ENCODE measurements at regions not wholly inside any gene's neighbourhood (a gene's known extent, or its start where the extent isn't known, plus 50 kb on each side); places are given as distances from the start of the nearest gene placed in this dataset.
A peak's percentile ranks its signal among the peaks of the same experiment; 100 is the strongest.

DNA sequence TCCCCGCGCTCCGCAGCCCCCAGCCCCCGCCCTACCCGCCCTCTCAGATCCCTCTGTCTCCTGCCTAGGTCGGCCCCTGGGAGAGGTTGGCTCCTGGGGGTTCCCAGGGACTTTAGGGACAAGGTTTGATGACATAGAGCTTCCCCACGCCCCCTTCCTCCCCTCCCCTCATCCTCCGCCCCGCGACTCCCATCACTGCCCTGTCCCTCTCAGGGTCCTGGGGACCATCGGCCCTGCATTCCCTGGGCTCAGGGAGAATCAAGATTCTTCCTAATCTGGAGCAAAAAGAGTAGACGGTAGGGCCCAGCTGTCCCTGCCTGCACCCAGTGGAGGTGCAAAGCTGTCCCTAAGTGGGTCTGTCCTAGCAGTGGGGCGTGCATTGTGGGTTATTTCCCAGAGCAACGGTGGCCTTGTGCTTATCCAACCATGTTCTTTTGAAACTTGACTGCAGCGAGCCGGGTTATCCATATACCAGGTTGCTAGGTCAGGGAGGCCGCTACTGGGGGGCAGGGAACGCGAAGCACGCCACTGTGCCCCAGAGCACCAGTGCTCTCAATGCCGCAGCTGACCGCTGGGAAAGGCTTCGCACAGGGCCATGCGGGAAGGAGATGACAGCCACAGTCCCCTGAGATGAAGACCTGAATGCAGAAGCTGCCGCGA, 124.4 kb upstream of the PRMT8 start:
- TF ChIP-seq, protein P1, sequence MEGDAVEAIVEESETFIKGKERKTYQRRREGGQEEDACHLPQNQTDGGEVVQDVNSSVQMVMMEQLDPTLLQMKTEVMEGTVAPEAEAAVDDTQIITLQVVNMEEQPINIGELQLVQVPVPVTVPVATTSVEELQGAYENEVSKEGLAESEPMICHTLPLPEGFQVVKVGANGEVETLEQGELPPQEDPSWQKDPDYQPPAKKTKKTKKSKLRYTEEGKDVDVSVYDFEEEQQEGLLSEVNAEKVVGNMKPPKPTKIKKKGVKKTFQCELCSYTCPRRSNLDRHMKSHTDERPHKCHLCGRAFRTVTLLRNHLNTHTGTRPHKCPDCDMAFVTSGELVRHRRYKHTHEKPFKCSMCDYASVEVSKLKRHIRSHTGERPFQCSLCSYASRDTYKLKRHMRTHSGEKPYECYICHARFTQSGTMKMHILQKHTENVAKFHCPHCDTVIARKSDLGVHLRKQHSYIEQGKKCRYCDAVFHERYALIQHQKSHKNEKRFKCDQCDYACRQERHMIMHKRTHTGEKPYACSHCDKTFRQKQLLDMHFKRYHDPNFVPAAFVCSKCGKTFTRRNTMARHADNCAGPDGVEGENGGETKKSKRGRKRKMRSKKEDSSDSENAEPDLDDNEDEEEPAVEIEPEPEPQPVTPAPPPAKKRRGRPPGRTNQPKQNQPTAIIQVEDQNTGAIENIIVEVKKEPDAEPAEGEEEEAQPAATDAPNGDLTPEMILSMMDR (IDR thresholded peaks at IDR 0.05), result no peak
- DNase-seq (ENCODE audit: low spot score), result peak; percentile 33
- no peak overlapping the region for H3K27ac ChIP-seq
- peak overlapping the region; percentile 71 for H3K4me3 ChIP-seq

DNA sequence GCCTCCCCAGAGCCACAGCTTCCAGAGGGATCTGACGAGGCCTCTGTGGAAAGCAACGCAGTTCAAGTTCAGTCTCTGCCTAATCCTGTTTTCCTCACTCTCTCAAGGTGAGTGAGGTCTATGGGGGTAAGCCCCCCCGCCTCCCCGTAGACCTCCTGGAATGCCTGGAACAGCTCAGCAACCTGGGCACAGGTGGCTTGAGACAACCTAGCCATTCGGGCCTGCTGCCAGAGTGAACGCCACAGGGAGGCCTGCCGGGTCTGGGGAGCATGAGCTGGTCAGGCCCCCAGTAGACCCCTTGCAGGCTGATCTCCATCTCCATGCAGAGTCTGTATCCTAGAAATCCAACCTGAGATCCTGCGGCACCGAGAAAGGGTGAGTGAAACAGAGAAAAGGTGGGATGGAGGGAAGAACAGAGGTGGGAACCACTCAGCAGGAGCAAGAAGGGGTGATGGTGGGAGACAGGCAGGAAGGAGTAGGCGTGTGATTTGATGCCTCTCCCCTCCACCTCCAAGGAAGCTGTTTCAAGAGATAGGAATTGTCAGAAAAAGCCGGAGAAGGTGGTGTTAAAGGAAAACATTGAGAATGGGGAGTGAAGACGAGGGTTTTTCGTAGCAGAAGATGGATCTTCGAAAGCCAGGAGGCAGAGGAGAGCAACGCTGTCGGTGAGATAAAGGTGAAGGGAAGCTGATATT, 123.1 kb upstream of the PRMT8 start:
- DNase-seq (ENCODE audit: low spot score), result peak; percentile 62
- TF ChIP-seq, protein P1 (IDR thresholded peaks at IDR 0.05), result no peak
- Histone ChIP-seq H3K27ac (no peak overlapping the region), H3K4me3 (no peak overlapping the region)

DNA sequence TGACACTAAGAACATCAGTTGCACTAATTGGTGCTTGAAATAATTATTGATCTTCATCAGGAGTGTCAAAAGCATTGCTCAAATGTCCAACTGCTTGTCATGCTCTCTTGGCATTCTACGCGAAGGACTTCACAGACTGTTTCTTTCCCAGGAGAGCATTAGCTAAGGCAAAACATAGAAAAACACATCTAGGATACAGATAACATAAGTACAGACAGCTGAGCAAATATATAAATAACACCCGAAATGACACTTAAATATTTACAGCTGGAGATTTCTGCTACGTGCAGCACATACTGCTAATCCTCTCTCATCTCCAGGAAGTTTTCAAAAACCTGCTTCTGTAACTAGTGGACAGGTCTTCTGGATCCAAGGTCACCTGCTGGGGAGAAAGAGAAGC, 120.0 kb upstream of the PRMT8 start:
- TF ChIP-seq, protein P1 (IDR thresholded peaks at IDR 0.05), result no peak
- no peak for DNase-seq (ENCODE audit: low spot score)
- H3K27ac ChIP-seq, result no peak overlapping the region
- no peak overlapping the region for H3K4me3 ChIP-seq

DNA sequence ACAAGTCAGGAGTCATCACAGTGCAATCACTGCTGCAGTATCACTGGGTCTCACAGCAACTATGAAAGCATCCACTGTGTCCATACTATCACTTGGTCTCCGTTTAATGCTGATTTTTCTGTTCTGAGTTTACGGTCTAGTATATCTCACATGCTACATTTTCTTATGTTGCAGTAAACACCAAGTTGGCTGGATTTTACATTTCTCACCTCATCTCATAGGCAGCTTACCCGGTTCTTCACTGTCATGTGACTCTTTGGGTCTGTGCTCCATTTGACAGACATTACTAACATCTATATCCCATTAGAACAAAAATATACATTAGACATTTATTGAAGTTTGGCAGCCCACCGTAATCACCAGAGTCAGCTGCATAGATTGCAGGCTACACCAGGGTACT, 115.7 kb upstream of the PRMT8 start:
- H3K27ac ChIP-seq, result no peak overlapping the region
- no peak for DNase-seq (ENCODE audit: low spot score)
- TF ChIP-seq, protein P1 (IDR thresholded peaks at IDR 0.05), result no peak
- H3K4me3 ChIP-seq, result no peak overlapping the region

DNA sequence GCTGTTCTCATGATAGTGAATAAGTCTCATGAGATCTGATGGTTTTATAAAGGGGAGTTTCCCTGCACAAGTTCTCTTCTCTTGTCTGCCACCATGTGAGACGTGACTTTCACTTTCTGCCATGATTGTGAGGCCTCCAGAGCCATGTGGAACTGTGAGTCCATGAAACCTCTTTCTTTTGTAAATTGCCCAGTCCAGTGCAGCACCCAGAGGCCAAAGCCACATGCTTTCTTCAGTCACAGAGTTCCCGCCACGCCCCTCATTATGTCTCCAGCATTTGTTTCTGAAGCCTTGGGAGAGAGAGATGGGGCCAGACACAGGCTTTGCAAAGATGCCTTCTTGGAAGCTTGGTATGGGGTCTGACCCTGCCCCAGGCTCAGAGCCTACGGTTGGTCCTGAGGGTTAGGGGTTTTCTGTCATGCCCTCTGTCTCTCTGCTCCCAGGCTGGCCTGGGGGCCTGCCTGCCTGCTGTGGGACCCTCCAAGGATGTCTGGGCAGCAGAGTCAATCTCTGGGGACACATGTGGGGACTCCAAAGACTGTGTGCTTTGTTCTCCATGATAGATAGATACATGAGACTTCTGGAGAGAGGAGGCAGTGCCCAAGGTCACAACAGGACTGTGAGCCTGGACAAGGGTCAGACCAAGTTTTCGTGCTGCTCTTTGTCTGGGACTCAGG, 114.1 kb upstream of the PRMT8 start:
- TF ChIP-seq, protein P1 (IDR thresholded peaks at IDR 0.05), result no peak
- Histone ChIP-seq H3K4me3 (no peak overlapping the region), H3K27ac (no peak overlapping the region)
- DNase-seq (ENCODE audit: low spot score), result no peak

DNA sequence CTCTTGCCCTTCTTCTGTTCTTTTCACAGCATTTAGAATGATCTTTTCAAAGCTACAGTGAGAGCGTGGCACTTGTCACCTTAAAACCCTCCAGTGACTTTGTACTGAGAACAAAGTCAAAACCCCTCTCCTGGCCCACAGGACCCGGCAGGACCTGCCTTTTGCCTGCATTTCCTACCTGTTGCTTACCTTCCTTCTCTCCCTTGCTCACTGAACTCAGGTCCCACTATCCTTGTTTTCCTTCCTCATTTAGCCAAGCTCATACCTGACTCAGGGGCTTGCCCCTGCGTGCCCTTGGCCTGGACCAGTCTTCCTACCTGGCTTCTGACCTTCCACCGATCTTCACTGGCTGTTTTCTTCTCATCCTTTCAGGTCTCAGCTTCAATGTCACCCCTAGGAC, 112.3 kb upstream of the PRMT8 start:
- no peak for DNase-seq (ENCODE audit: low spot score)
- TF ChIP-seq, protein P1 (IDR thresholded peaks at IDR 0.05), result no peak

More for the DNA sequence above, 112.3 kb upstream of the PRMT8 start:
- H3K27ac ChIP-seq, result no peak overlapping the region
- H3K4me3 ChIP-seq, result no peak overlapping the region
